HG03354 (cell line): ENCODE measurements at regions not wholly inside any gene's neighbourhood (a gene's known extent, or its start where the extent isn't known, plus 50 kb on each side); places are given as distances from the start of the nearest gene placed in this dataset.

Experiments used
- ATAC-seq: cut with Tn5 transposase; IDR thresholded peaks from one replicate; pipeline ENCODE4 v1.9.1; 2021; ENCODE audit warnings: mild to moderate bottlenecking; ENCODE audit not compliant: unreplicated experiment, poor library complexity, severe bottlenecking

GRCh38 chr2:19158211-19158610, 200.2 kb downstream of the OSR1 start:
- ATAC-seq = no peak

- ATAC-seq = no peak
Measured at GRCh38 chr2:19156646-19157045, 201.8 kb downstream of the OSR1 start.

GRCh38 chr2:19150726-19151125, 207.7 kb downstream of the OSR1 start:
- no peak for ATAC-seq

GRCh38 chr2:19146867-19147266, 211.6 kb downstream of the OSR1 start:
- ATAC-seq = no peak

GRCh38 chr2:19141234-19142004, 217.0 kb downstream of the OSR1 start:
- ATAC-seq = no peak

- ATAC-seq = no peak
Measured at GRCh38 chr2:19140463-19141208, 217.8 kb downstream of the OSR1 start.

GRCh38 chr2:19139386-19139785, 219.0 kb downstream of the OSR1 start:
- ATAC-seq = no peak

GRCh38 chr2:19138264-19138825, 220.1 kb downstream of the OSR1 start:
- no peak for ATAC-seq

GRCh38 chr2:19137433-19137832, 221.0 kb downstream of the OSR1 start:
- no peak for ATAC-seq

- ATAC-seq = no peak
Measured at GRCh38 chr2:19132967-19133366, 225.5 kb downstream of the OSR1 start.

GRCh38 chr2:19131871-19132270, 226.6 kb downstream of the OSR1 start:
- no peak for ATAC-seq

GRCh38 chr2:19128148-19128547, 230.3 kb downstream of the OSR1 start:
- no peak for ATAC-seq

GRCh38 chr2:19127616-19128015, 230.8 kb downstream of the OSR1 start:
- no peak for ATAC-seq

- ATAC-seq = no peak
Measured at GRCh38 chr2:19125901-19126680, 232.3 kb downstream of the OSR1 start.

GRCh38 chr2:19124135-19124534, 234.3 kb downstream of the OSR1 start:
- ATAC-seq = no peak

- no peak for ATAC-seq
Measured at GRCh38 chr2:19123556-19123955, 234.9 kb downstream of the OSR1 start.

- no peak for ATAC-seq
Measured at GRCh38 chr2:19122220-19122619, 236.2 kb downstream of the OSR1 start.

GRCh38 chr2:19120941-19121750, 237.3 kb downstream of the OSR1 start:
- ATAC-seq = no peak

GRCh38 chr2:19120181-19120580, 238.2 kb downstream of the OSR1 start:
- ATAC-seq = no peak
